GM18909 (cell line): ENCODE measurements at regions not wholly inside any gene's neighbourhood (a gene's known extent, or its start where the extent isn't known, plus 50 kb on each side); places are given as distances from the start of the nearest gene placed in this dataset.

Experiments
- ATAC-seq: cut with Tn5 transposase; IDR thresholded peaks from one replicate; pipeline ENCODE4 v1.9.1; 2021; ENCODE audit warnings: mild to moderate bottlenecking; ENCODE audit not compliant: unreplicated experiment, poor library complexity

GRCh38 chr3:81958972-81959640 is 197.7 kb upstream of the GBE1 start:
- ATAC-seq = no peak

GRCh38 chr3:81955878-81956277 is 194.4 kb upstream of the GBE1 start:
- ATAC-seq = no peak

- ATAC-seq = no peak
Observed at GRCh38 chr3:81953111-81953510, 191.7 kb upstream of the GBE1 start.

GRCh38 chr3:81952141-81952540 is 190.7 kb upstream of the GBE1 start:
- ATAC-seq = no peak

GRCh38 chr3:81951636-81952035 is 190.2 kb upstream of the GBE1 start:
- ATAC-seq = no peak

- ATAC-seq = no peak
Observed at GRCh38 chr3:81951106-81951505, 189.7 kb upstream of the GBE1 start.

- no peak for ATAC-seq
Observed at GRCh38 chr3:81947359-81947758, 185.9 kb upstream of the GBE1 start.

- no peak for ATAC-seq
Observed at GRCh38 chr3:81938681-81939080, 177.2 kb upstream of the GBE1 start.

GRCh38 chr3:81936817-81937216 is 175.4 kb upstream of the GBE1 start:
- no peak for ATAC-seq

- ATAC-seq = no peak
Observed at GRCh38 chr3:81932681-81933080, 171.2 kb upstream of the GBE1 start.

- no peak for ATAC-seq
Observed at GRCh38 chr3:81931265-81932251, 170.1 kb upstream of the GBE1 start.

GRCh38 chr3:81929697-81930096 is 168.3 kb upstream of the GBE1 start:
- ATAC-seq = no peak

GRCh38 chr3:81927811-81928210 is 166.4 kb upstream of the GBE1 start:
- ATAC-seq = no peak

GRCh38 chr3:81925385-81925784 is 163.9 kb upstream of the GBE1 start:
- ATAC-seq = no peak

GRCh38 chr3:81923038-81923437 is 161.6 kb upstream of the GBE1 start:
- ATAC-seq = no peak

- no peak for ATAC-seq
Observed at GRCh38 chr3:81922404-81922803, 161.0 kb upstream of the GBE1 start.

GRCh38 chr3:81920816-81921215 is 159.4 kb upstream of the GBE1 start:
- ATAC-seq = no peak

GRCh38 chr3:81916890-81917289 is 155.4 kb upstream of the GBE1 start:
- ATAC-seq = no peak

GRCh38 chr3:81913886-81914663 is 152.6 kb upstream of the GBE1 start:
- no peak for ATAC-seq

- ATAC-seq = no peak
Observed at GRCh38 chr3:81911221-81911620, 149.8 kb upstream of the GBE1 start.
